ENCODE measurements at regions not wholly inside any gene's neighbourhood (a gene's known extent, or its start where the extent isn't known, plus 50 kb on each side); places are given as distances from the start of the nearest gene placed in this dataset.

DNA sequence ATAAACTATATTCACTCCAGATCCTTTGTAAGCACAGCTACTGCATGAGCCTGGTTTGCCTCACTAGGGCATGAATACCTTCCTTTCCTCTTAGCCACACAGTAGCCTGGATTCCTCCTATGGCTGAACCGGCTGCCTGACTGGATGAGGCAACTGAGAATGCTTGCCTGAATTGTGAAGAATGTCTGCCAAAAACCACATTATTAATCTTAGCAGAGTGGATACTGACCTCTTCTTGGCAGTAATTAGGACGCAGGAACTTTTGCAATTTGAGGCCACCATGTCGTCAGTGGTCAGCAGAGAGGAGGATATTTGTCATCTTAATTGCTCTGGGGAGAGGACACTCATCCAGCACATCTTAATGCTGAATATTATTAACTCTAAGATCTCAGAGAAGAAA is 651.8 kb upstream of the GOT2 start:
- no peak for TF ChIP-seq POLR2AphosphoS5 (IDR thresholded peaks at IDR 0.05; ENCODE audit: low read length)
- no peak for TF ChIP-seq POLR2A (IDR thresholded peaks at IDR 0.05; ENCODE audit: low read depth, low read length)
- TF ChIP-seq SMC3 (IDR thresholded peaks at IDR 0.05; ENCODE audit: borderline replicate concordance, low read length), result no peak
- TF ChIP-seq KLF5 (IDR thresholded peaks at IDR 0.05; ENCODE audit: partially characterized antibody), result no peak
- TF ChIP-seq, protein P1, sequence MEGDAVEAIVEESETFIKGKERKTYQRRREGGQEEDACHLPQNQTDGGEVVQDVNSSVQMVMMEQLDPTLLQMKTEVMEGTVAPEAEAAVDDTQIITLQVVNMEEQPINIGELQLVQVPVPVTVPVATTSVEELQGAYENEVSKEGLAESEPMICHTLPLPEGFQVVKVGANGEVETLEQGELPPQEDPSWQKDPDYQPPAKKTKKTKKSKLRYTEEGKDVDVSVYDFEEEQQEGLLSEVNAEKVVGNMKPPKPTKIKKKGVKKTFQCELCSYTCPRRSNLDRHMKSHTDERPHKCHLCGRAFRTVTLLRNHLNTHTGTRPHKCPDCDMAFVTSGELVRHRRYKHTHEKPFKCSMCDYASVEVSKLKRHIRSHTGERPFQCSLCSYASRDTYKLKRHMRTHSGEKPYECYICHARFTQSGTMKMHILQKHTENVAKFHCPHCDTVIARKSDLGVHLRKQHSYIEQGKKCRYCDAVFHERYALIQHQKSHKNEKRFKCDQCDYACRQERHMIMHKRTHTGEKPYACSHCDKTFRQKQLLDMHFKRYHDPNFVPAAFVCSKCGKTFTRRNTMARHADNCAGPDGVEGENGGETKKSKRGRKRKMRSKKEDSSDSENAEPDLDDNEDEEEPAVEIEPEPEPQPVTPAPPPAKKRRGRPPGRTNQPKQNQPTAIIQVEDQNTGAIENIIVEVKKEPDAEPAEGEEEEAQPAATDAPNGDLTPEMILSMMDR (IDR thresholded peaks at IDR 0.05 in 2 of 3, conservative IDR thresholded peaks at IDR 0.05 in 1 of 3; ENCODE audit: control insufficient read depth in 2 of 3, extremely low read depth in 1 of 3, insufficient read depth in 1 of 3, low read depth in 3 of 3, low read length in 3 of 3), result no peak
- TF ChIP-seq, protein P2, sequence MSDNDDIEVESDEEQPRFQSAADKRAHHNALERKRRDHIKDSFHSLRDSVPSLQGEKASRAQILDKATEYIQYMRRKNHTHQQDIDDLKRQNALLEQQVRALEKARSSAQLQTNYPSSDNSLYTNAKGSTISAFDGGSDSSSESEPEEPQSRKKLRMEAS (IDR thresholded peaks at IDR 0.05; ENCODE audit: low read depth, low read length), result no peak
